ENCODE measurements at regions not wholly inside any gene's neighbourhood (a gene's known extent, or its start where the extent isn't known, plus 50 kb on each side); places are given as distances from the start of the nearest gene placed in this dataset.

- TF ChIP-seq POLR2A (IDR thresholded peaks at IDR 0.05) (no peak), CTCF (IDR thresholded peaks at IDR 0.05) (no peak)
Measured at GRCh38 chr13:105991131-105991530, 544.3 kb downstream of the EFNB2 start.
